ENCODE measurements at regions not wholly inside any gene's neighbourhood (a gene's known extent, or its start where the extent isn't known, plus 50 kb on each side); places are given as distances from the start of the nearest gene placed in this dataset.

DNA sequence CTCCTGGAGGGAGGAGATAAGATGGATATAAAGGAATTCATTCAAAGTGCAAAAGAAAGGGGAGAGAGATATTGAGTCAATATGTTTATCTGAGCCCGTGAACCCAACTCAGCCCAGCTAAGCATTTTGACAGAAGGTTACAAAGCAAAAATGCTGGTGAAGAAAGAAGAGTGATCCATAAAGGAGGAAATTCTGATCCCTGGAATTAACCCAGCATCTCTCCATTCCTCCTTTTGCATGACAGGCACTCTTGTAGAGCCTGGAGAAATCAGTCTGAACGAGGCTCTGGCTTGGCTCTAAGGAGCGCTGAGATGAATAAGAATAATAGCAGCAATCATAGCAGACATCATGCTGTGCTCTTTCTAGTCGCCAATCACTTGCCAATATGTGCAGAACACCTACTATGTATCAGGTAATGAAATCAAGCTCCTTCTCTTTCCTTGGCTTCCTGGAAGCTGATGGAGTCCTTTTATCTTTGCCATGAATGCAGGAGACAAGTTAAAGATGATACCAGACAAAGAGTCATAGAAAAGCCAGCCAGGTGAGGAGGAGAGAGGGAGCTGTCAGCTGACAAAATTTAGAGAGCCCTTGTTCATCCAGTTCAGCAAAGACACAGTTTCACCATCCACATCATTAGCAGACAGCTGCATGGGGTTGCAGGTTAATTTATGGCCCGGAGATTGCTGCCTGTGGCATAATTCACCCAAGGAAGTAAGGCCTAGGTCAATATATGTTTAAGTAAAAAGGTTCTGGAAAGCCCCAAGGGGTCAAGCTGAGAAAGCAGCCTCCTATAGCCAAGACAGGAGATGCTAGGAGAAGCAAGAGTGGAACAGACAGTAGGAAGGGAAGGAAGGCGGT lies 476.5 kb upstream of the TBX3 start:
- DNase-seq: no peak

DNA sequence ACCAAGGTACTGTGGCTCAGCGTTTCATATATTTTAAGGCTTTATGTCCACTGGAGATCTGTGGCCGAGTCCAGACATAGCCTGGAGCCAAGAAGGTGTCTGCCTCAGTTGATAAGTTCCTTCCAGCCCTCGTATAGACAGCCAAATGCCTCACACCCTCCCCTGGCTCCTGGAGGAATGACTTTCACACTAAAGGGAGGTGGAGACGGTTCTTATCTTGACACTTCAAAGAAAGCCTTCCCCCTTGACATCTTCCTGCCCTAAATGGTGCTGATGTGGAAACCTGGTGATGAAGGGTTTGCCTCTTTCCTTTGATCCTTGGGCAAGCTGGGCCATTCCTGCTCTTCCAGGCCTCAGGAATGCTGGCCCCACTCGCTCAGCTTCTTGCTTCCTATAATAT lies 474.8 kb upstream of the TBX3 start:
- no peak for DNase-seq

DNA sequence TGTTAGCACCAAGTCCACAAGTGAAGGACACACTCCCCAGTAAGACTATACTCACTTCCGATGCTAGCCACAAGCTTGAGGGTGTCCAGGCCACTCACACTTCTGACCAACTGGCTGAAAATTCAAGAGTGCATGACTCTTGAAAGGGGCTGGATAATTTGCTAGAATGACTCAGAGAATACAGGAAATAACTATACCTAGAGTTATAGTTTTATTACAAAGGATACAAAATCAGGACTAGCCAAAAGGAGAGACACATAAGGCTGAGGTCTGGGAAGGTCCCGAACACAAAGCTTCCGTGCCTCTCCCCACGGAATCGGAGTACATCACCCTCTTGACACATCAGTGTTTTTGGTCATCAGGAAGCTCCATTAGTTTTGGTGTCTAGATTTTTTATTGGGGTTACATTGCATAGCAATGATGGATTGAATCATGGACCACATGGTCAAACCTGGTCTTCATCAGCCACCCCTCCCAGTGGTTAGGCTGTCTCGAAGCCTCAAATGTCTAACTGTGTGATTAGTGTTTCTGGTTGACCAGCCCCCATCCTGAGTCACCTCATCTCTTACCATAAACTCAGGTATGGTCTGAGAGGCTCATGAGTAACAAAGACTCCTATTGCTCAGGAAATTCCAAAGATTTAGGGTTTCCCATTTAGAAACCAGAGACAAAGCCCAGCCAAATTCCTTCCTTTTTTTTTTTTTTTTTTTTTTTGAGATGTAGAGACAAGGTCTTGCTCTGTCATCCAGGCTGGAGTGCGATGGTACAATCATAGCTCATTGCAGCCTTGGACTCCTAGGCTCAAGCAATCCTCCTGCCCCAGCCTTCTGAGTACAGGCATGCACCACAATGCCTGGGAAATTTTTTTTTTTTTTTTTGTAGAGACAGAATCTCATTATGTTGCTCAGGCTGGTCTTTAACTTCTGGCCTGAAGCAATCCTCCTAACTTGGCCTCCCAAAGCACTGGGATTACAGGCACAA lies 472.0 kb upstream of the TBX3 start:
- no peak for DNase-seq

DNA sequence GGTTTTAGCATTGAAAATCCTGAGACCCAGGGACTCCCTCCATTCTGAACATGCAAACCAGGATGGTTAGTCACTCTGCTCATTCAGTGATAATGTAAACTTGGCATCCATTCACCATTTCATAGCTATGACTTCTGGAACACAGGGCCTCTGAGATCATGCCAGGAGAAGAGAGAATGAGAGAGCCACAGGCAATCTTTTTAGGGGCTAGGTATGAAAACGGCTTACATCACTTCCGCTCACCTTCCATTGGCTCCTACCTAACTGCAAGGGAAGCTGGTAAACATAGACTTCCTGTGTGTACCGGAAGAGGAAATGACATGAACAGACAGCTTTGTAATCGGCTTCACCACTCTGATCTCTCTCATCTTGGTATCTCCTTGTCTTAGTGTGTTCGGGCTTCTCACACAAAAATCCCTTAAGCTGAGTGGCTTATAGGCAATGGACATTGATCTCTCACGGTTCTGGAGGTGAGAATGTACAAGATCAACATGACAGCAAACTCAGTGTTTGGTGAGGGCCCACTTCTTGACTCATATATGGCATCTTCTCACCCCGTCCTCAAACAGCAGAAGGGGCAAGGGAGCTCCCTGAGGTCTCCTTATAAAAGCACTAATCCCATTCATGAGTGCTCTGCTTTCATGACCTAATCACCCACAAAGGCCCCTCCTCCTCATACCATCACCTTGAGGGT lies 465.9 kb upstream of the TBX3 start:
- no peak for DNase-seq

DNA sequence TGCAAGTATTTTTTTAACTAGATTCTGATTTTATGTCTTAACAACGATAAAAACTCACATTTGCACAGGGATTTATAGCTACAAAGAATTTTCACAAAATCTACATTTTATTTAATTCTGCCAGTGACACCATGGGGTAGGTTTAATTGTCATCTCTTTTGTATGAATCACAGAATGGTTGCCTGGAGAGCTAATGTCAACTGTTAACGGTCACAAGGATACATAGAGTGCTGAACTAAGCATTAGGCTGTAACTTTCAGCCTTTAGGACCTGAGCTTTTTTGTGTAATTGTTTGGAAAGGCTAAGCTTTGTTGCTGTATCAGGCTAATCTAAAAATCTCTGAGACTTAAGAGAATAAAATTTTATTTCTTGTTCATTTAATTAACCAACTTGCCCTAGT lies 465.3 kb upstream of the TBX3 start:
- no peak for DNase-seq

DNA sequence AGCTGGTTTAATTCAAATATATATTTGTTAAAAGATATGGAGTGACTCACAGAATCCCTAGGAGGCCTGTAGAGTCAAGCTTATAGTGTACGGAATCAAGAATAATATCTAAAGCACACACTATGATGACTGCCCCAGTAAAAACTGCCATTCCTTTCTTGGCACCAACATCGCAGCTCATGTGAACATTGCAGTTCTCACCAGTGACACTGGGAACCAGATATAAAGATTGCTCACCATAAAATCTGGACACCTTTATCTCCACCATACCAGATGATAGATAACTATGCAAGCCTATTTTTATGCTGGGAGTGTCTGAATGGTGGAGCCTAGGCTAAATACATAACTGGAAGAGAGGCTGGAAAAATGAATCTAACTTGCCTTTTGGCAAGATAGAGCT lies 463.9 kb upstream of the TBX3 start:
- no peak for DNase-seq

DNA sequence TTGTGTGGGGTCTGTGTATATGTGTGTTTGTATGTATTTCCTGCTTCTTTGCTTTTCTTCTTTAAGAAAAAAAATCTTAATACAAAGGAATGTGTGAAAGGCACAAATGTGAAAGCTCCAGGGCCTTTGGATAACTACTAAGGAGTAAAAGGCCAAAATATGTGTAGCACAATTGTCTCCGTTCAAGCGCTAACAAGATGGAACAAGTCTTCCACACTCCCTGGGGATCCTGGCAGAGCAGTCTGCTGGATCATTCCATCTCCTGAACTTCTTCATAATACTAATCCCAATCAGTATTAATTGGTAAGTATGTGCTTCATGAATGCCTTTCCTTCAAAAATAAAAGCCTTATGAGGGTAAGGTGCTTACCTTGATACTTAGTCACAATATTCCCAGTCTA lies 462.5 kb upstream of the TBX3 start:
- DNase-seq: no peak

DNA sequence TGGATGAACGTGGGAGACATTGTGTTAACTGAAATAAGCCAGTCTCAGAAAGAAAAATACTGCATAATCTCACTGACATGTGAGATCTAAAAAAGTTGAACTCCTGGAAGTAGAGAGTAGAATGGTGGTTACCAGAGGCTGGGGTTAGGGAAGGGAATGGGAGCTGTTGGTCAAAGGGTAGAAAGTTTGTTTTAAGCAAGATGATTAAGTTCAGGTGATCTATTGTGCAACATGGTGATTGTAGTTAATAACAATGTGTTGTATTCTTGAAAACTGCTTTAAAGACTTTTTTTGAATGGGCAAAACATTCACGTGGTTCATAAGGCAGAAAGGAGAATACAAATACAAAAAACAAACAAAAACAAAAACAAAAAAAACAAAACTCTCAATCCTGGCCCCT lies 460.4 kb upstream of the TBX3 start:
- DNase-seq: no peak

DNA sequence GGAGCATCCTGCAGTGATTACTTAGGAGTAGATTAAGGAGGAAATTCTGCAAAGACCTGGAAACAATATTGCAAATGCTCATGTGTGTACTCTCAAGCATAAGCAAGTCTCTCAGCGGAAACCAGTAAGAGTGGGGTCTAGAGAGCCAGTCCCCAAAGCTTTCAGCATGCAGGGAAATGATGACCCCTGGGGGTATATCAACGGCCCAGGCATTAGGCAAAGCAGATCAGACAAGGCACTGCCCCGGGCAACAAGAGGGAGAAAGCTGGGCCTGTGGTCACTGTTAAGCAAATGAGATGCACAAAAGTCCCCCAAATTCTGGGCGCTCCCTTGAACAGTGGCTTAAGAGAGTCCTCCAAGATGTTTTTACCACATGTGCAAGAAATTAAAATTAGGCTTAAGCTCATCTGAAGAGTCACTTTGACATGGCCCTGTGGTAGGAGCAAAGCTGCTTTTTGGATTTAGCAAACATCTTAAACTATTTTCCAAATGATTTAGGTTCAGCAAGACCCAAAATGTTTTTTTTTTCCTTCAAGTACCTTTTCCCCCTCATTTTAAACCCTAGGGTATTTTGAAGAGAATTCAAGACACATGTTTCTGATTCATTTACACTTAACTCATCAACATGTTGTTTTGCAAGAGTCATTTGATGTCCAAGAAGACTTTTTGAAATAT lies 457.1 kb upstream of the TBX3 start:
- peak; percentile 30 for DNase-seq

DNA sequence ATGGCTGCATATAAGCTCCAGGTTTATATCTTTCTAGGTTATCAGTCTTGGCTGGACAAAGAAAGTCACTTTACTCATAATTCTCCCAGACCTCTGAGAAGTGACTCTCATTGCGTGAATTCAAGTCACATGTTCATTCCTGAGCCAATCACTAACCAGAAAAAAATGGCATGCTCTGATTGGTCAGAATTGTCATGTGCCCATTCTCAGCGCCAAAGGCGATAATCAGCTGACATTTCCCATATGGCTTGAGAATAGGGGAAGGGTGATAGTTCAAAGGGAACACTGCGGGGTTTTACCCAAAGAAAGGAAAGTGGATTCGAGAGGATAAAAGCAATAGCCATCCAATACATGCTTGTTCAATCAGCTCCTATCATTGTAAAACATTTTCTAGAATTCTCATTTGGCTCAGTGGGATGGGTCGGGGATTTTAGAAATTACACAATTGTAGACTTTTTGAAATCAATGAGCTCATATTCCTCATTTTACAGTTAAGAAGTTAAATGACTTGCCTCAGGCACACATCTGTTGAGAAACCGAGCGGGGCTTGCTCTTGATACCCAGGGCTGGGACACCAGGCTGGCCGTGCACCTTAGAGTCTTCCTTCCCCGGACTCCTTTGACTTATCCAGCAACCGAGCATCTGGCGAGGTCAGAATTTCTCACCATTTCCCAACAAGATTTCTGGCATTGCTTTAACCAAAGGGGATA lies 454.0 kb upstream of the TBX3 start:
- no peak for DNase-seq

DNA sequence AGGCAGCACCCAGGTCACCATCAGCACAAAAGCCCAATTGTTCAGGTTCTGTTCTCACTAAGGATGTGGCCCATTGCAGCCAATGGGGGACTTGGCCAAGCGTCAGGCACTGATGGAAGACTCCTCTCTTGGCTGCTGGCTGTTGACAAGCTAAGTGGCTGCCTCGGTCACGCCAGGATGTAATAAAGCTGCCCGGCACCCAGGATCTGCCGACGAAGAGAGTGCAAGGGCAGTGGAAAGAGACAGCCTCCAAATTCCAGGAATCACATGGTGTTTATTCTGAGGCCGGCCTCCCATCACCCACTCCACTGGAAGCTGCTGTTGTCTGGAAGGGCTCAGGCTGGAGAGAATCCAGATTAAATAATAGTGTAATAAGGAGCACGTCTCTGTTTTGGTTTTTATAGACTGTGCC lies 451.8 kb upstream of the TBX3 start:
- DNase-seq: peak; percentile 13

DNA sequence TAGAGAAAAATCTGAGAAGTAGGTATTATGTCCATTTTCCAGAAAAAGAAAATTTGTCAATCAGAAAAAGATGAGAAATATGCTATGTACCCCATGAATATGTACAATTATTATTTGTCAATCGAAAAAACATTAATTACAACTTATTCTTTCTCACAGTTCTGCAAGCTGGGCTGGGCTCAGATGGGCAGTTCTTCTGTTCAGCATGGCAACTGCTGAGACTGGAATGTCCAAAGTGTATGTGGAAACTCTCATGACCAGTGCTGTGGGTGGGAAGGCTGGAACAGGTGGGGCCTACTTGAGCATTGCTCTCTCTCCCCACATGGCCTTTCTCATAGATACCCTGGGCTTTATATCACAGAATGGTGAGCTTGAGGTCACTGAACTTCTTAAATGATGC lies 450.3 kb upstream of the TBX3 start:
- DNase-seq: no peak

DNA sequence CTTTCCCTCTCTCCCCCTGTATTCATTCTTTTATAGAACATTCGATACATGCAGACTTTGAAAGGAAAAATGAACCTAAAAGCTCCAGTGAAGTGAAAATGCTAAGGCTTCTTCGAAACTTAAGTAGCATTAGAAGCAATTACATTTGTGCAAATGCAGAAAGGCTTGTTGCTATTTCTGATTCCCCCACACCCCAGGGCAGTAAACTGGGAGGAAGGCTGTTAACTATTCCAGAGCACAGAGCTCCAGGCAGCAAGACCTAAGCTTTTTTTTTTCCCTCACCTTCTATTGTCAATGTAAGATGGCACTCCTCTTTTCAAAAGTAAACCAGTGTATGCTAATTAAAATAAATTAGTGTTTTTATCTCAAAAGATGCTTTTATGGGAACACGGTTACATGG lies 448.9 kb upstream of the TBX3 start:
- no peak for DNase-seq

DNA sequence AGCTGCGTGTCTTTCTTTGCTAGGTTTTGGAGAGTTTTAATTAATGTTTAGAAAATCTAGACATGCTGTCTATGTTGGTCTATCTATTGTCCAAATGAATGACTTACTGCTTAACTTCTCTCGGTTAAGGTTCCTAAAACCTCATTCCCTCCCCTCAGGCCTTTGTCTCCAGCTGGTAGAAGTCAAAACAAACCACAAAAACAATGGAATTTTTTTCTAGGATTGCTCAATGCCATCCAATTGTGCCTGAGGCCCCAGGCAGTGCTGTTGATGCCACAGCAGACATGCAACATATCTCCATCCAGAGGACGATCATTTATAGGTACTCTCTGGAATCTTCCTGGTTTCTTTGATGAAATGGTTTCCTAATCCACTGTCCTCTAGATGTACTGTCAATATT lies 448.2 kb upstream of the TBX3 start:
- no peak for DNase-seq

DNA sequence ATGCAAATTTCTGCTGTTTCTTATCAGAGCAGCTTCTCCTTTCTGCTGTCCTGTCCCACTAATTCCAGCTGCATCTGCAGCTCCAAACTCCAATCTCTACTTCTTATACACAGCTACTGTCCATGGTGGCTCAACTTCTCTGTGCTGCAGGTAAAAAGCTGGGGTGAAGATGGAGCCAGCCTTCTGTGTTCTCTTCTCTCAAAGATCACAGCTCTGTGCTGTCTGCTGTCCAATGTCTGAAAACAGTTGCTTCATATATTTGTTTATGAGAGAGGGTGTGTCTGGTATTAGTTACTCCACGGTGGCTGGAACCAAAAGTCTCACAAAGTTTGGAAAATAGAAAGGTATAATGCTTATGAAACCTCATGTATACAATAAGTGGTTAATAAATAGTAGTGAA lies 445.8 kb upstream of the TBX3 start:
- no peak for DNase-seq

DNA sequence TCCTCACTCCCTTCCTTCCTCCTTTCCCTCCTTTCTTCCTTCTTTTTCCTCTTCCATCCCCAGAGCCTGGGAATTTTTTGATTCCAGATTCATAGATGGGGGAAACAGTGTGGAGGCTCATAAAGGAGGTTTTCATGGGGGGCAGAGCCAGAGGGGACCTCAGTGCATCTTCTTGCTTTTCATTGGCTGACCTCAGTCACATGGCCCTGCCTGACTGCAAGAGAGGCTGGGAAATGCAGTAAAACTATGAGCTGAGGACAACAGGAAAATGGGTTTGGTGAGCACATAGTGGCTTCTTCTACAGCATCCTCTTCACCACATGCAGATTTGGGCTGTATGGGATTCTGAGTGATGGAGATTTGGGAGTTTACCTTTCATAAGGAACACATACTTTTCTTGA lies 437.1 kb upstream of the TBX3 start:
- DNase-seq: no peak

DNA sequence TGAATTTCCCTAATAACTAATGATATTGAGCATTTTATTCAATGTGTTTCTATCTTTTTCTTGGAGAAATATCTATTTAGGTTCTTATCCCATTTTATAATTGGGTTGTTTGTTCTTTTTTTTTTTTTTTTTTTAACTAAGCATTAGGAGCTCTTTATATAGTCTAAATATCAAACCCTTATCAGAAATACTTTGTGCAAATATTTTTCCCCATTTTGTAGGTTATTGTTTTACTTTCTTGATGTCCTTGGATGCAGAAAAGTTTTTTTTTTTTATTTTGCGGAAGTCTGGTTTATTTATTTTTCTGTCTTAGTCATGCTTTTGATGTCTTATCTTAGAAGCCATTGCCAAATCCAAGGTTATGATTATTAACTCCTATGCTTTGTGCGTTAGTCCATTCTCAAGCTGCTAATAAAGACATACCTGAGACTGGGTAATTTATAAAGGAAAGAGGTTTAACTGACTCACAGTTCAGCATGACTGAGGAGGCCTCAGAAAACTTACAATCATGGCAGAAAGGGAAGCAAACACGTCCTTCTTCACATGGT lies 434.3 kb upstream of the TBX3 start:
- DNase-seq: no peak

DNA sequence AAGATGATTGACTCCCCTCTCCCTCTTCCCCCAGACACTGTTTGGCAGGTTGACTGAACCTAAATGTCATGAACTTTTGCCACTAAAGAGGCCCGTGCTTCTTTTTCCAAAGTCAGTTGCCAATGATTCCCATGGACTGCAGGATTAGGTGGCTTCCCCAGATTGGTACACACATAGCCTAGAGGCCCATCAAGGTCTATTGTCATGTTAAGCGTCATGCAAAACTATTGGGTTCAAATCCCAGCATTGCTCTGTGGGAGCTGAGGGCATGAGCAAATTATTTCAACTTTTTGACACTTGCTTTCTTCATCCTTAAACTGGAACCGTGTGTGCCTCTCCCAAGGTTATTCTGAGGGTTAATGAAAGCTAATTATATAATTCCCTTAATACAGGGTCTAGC lies 430.2 kb upstream of the TBX3 start:
- DNase-seq: no peak

DNA sequence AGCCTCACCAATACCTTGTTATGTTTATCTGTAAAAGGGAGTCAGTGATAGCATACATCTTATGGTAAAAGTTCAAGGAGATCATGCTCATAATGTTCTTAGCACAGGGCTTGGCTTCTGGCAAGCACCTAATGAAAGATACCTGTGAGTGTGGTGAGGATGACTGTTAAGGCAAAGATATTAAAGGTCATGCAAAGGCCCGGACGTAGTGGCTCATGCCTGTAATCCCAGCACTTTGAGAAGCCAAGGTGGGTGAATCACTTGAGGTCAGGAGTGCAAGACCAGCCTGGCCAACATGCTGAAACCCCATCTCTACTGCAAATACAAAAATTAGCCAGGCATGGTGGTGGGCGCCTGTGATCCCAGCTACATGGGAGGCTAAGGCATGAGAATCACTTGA lies 425.9 kb upstream of the TBX3 start:
- no peak for DNase-seq

DNA sequence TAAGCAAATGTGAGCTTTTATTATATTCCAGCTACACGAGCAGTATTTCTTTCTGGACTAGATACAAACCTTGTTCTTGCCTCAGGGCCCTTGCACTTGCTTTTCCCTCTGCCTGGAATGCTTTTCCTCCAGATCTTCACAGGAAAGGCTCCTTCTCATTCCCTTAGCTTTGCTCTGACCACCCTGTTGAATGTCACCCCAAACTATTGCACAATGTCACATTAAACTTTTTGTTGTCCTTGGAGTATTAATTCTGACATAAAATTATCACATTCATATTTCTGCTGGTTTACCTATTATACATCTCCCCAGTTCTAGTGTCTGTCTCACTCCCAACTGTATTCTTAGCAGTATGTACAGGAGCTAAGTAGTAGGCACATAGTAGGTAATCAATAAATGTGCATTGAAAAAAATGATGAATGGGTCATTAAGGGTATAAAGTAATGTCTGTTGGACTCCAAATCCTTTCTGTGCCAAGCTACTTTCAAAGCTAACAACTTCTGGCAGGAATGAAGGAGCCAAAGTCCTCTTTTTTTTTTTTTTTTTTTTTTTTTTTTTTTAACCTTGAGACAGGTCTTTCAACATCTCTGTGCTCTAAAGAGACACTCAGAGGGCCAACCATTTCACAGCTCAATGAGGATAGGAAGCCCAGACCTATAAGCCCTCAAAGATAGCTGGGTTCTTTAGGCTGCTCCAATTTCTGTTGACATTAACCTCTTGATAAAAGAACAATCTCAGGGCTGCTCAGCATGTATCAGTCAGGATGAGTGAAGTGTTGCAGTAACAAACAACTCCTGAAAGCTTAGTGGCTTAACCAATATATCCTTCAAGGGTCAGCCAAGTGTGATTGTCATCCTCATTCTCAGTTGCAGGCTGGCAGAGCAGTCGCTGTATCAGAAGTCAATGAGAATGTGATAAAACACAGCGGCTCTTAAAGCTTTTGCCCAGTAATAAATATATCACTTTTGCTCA lies 424.4 kb upstream of the TBX3 start:
- no peak for DNase-seq

Measured in skin of body (tissue), 1 donor.